NCI-H526 (cell line): ENCODE measurements at regions not wholly inside any gene's neighbourhood (a gene's known extent, or its start where the extent isn't known, plus 50 kb on each side); places are given as distances from the start of the nearest gene placed in this dataset.

Experiments
- DNase-seq, 2 experiments: peaks; one replicate each; lab custom pipeline; 2025; lab: John Stamatoyannopoulos, UW

DNA sequence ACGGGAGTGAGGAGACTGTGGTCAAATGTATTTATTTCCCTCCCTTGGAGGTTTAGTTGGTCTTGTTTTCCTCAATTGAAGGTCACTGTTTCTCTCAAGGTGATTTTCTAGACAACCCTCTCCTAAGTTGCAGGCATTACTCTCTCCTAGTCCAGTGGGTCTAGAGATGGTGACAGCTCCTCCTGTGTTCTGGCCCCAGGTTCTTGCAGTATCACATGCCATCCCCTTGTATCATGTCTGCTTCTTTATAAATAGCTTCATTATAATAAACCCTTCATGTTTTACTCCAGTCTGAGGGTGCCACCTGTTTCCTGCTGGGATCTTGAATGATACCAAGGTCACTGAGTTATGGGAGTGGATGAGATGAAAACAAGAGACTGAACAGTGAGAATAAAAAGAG lies 208.0 kb upstream of the KCNN2 start:
- no peak for DNase-seq

DNA sequence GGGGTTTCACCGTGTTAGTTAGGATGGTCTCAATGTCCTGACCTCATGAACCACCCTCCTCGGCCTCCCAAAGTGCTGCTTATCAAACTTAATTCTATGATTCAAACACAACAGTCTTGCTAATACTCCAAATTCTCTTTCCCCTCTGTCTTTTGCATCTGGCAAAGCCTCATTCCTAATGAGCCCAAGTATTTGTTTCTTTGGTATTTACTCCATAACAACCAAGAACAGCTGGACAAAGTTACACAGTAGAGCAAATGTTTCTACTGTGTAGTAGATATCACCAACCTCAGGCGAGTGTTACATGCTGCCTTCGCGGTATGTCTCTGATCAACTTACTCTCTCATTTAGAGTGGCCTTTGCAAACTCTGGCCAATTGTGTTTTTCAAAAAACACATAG lies 195.8 kb upstream of the KCNN2 start:
- no peak for DNase-seq

DNA sequence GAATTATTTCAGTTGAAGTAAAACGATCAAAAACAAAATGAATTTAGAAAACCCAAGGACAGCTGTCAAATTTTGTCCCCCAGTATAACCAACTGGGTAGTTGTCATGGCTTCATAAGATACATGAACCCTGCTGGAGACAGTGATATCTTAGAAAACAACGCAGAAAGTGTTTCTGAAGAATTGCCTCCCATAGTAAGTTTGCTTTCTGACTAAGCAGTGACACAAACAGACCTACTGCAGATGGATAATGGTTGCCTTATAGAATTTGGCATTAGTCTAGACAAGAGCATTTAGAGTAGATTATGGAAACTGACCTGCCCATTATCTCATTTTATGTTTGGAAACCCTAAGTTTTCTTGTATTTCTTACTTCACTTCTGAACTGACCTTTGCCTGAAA lies 187.7 kb upstream of the KCNN2 start:
- DNase-seq, result no peak

DNA sequence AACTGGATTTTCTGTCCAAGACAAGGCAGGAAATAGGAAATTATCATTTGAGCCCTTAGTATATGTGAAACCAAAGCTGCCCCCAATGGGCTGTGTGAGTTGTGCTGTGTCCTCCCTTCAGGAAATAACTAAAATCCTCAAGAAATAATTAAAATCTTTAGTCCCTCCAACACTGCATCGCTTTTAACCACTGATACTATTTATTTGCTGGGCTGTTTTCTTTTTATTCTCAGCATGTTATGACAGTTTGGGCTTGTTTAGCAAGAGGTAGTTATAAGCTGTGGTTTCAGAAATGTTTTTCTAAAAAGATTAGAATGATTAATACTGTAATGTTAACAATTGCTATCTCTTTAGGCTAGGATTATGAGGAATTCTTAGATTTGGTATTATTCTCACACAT lies 187.0 kb upstream of the KCNN2 start:
- no peak for DNase-seq

DNA sequence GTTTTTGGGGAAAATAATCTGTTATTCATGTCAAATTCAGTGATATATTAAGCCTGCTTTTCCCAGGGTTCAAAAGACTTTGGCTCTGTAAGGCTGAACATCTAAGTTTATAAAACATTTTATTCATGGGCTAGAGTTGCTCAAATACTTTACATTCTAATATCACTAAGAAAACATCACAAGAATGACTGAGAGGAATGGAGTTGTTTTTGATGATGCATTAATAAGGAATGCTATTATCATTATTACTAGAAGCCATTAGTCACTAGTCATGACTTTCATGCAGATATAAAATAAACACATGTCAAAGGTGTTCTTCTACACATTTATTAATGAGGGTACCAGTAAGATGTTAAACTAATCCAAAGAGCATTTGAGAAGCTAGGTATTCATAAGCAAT lies 185.5 kb upstream of the KCNN2 start:
- no peak for DNase-seq

DNA sequence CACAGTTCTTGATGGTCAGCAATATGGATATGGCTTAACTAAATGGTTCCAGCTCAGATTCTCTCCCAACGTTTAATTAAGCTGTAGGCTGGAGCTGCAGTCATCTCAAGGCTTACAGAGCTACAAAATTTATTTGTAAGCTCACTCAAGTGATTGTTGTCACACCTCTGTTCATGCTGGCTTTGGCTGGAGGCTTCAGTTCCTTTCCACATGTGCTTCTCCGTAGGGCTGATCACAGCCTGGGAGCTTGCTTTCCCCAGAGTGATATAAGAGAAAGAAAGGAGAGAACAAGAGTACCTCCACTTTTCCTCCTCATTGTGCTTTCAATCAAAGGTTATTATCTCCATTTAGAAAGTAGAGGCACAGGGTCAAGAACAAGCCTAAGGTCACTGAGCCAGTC lies 182.7 kb upstream of the KCNN2 start:
- no peak for DNase-seq

DNA sequence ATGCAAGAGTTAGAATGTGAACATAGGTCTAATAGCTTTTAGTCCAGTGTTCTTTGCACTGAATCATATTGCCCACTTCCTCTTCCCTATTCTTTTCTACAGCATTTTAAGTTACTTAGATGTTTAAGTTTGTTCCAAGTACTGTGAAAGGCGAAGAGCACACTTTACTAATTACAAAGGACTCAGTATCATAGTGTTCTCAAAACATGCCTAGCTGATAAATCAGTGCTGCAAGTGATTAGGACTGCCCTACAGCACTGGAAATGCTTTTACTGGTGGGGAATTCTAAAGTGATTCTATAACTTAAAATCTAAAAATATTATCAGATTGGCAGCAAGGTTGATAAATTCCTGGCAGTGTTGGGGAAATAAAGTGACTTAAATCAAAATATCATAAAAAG lies 177.9 kb upstream of the KCNN2 start:
- no peak for DNase-seq

DNA sequence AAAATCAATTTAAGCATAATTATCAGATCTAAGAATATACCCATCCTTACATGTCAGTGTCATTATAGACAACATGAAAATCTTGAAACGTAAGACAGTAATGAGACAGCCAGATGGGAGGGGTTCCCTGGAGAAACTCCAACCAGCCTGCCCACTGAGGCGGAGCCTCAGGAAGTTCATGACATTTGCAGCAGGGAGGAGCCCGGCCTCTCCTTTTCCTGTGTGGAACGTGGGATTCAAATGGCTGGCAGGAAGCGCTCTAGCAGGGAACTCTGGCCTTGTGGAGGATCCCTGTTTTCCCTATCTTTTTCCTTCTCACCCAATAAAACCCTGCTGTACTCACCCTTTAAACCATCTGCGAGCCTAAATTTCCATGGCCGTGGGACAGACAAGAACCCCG lies 176.6 kb upstream of the KCNN2 start:
- DNase-seq, result peak; percentile 15 to 26

DNA sequence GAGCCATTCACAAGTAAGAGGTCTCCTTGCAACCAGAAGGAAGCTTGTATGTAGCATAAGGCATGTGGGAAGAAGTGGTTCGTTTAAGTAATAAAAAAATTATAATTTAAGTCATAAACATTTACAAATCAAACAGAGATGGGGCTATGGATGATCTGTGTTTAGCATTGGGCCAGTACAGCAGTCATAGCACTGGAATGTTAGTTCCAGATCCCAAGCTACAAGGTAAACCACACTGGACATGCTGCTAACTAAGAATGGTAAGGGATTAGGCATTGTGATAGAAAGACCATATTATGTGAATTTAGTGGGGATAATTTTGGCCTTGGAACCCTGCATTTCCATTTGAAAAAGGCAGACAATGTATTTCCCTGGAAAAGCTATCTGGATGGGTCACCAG lies 170.4 kb upstream of the KCNN2 start:
- DNase-seq, result no peak

DNA sequence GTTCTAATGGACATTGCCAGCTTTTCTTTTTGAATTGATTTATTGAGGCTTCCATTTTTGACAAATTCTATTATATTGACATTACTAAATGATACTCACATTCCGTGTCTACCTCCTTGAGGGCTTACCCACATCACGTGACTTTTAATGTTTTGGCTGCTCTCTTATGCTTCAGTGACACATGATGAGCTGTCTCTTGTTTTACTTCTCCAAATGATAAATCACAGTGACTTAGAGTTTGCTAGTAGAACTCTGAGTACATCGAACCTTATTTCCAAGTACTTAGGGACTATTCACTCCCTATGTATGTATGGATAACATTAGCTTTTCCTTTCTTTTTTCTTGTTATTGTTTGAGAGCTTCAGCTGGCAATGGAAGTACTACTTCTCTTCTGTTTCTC lies 169.8 kb upstream of the KCNN2 start:
- no peak for DNase-seq

DNA sequence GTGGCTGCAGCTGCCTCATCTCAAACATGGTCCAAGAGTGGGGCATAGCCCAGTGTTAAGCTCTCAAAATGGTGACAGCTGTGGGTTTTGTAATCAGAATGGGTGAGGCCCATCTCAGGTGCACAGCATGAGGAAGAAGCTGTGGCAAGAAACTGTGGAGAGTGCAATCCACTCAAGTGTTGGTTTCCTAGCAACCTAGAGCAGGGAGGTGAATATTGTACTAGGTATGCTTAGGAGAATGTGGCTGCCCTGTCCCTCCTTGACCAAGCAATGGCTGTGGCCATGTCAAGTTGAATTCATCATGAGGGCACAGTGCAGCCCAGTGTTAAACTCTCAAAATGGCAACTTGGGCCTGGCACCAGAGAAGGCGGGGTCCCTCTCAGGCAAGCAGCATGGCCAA lies 160.5 kb upstream of the KCNN2 start:
- DNase-seq, result no peak

DNA sequence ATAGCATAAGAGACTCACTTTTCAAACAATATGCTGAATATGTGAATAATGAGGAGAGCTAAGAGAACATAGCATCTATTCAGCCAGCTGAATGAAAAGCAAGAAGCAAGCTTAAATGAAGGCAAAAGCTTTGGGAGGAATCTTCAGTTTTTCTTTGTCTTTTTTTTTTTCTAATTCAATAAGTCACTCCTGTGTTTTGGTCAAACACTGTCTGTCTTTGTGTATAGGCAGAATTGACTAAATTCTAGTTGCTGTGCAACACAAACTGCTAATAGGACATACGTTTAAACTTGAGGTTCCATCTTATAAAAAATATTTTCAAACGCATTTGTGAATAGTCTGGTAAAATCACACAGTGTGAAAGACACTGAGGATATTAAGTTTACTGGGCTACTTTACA lies 156.9 kb upstream of the KCNN2 start:
- no peak for DNase-seq

DNA sequence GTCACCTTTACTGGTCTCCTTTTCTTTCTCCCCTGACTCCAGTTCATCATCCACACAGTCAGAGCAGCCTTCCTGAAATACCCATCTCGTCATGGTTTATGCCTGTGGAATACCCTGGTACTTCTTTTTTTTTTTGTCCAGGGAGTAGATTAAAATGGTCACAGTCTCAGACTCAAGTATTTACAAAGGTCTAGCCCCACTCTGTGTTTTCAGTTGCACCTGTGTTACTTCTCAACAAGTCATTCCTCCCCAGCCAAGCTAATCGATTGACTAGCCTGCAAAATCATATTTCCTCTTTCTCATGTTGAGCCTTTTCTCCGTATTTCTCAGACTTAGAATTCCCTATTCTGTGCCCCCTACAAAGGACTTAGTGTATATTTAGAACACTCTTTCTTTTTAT lies 155.2 kb upstream of the KCNN2 start:
- DNase-seq, result no peak

DNA sequence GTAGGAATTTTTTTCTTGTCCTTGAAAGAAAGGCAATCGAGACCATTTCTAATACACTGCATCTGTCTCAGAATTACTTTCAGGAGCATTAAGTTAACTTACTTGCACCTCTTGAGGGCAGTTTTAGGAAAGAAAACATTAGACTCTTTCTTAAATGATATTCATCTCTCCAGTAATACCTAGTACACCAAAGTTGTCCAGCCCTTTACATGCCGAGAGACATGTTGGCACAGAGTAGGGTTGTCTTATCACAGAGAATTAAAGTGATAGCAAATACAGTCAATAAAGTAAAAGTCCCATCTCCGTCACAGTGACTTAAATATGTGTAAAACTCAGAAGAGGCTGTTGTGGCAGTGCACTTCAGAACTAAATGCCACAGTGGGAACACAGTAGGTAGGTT lies 154.3 kb upstream of the KCNN2 start:
- no peak for DNase-seq

DNA sequence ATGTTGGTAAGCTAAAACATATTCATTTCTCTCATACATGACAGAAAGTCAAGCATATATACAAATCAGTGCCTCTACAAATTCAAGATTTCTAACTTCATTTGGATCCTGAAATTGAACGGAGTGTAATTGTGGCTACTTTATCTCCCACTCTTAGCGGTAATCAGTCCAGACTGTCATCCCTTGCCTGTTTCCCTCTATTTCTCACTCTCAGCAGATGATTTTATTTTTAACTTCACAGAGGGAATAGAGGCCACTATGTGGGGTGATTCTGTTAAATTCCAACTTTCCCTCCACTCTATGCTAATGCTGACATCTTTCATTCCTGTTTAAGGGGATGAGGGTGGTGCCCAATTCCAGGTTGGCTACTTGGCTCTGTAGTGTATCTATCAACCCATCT lies 153.8 kb upstream of the KCNN2 start:
- DNase-seq, result no peak

DNA sequence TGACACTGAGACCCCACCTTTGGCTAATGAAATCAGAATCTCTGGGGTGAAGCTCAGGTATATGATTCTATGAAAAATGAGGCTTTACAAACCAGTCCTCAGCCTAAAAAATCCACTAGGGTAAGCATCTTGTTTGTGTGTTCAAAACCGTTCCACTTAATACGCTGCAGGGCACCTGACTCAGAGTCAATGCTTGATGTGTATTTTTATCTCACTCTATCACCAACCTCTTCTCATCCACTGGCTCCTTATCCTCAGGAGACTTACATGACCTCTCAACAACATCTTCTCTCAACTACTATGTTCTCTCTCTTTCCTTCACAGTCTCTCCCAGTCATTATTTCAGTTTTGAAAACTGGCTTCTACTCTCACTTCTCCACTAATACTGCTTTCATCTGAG lies 153.3 kb upstream of the KCNN2 start:
- DNase-seq, result no peak

DNA sequence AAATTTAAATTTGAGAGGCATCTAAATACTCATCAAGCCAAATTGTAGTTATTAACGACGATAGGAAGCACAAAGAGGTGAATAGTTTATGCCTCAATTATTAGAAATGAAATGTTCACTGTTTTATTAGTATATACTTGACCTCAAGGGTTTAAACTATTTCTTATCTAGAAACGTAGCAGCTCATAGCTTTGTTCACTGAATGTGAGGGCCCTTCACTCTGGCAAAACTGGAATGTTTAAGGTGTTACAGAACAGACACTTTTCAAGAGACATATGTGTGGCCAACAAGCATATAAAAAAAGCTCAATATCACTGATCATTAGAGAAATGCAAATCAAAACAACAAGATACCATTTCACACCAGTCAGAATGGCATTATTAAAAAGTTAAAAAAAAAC lies 151.2 kb upstream of the KCNN2 start:
- no peak for DNase-seq

DNA sequence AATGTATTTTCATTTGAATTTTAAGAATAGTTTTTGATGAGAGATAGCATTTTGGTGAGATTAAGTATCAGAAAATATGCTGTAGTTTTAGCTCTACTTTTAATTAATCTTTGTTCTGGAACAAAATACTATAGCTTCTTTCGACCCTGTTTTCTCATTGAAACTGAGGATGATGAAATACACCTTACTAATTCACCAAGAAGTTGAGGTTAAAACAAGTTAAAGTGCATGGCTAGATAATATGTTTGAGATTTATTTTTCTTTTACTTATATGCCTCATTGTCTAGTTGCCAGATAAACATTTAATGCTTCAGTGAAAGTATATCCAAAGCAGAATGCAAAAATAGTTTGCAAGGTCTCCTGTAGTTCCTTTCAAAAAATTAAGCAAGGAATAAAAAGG lies 140.1 kb upstream of the KCNN2 start:
- DNase-seq, result no peak

DNA sequence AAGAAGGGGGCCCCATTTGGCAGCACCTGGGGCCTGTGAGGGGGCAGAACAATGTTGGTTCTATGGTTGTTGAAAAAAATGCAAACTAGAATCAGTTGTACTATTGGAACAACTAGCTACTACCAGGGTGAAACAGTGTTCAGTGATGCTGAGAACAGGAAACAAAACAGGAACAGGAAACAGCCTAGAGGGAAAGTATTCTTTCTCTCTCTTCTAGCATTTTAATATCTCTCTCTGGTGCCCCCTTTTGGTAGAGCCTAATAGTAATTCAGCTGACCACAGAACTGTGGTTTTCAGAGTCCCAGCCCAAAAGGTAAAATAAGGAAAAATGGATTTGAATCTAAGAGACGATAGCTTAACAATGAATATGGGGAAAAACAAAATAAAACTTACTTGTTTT lies 138.0 kb upstream of the KCNN2 start:
- DNase-seq, result peak in 1 of 2 experiments; percentile 10

DNA sequence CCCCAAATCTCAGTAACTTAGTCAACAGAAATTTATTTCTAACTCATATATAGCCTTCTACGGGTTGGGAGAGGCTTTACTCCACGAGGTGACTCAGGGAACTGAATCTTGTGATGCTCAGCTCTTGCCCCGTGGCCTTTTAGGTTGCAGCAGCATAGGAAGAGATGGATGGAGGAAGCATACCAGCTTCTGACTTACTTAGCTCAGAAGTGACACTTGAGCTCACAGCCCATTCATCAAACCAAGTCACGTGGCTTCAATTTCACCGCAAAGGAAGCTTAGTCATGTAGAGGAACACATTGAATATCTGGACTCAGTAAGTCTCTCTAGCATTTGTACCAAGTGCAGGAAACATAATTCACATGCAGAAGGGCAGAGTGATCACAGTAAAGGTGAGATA lies 124.1 kb upstream of the KCNN2 start:
- DNase-seq, result no peak

DNA sequence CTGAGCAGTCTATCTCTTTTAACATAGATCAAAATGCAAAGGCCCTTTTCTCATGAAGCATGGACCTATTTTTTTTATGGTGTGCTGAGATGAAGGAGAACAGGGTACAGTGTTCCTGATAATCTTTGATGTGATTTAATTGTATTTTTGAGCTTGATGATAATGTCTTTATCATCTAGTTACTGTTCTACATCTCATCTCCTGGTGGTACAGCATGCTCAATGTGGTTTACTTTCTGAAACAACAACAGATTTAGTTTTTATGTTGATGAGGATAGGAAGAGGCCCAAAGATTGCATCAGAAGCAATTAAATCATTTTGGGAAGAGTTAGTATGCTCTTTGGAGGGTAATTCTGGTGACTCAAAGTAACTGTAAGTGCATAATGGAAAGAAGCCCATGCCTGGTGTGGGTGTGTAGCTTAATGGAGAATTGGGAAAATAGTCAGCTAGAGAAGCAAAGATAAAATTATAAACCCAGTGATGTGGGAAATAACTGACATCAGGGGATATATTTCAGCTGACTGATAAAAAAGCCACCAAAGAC lies 123.0 kb upstream of the KCNN2 start:
- no peak for DNase-seq

DNA sequence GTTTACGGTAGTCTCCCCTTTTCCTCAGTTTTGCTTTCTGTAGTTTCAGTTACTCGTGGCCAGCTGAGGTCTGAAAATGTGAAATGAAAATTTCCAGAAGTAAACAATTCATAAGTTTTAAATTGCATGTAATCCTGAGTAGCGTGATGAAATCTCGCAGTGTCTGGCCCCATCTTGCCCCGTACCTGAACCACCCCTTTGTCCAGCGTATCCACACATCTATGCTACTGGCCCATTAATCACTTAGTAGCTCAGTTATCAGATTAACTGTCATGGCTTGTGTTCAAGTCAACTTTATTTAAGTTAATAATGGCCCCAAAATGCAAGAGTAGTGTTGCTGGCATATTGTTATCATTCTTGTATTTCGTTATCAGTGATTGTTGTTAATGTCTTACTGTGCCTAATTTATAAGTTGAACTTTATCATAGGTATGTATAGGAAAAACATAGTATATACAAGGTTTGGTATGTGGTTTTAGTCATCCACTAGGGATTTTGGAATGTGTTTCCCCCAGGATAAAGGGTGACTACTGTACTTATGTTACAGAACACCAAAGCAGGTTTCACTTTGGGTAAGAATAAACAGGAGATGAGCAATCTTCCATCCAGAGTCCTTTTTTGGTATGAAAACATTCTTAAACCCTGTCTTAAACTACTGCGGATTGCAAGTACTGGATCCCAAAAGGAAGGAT lies 118.4 kb upstream of the KCNN2 start:
- no peak for DNase-seq

DNA sequence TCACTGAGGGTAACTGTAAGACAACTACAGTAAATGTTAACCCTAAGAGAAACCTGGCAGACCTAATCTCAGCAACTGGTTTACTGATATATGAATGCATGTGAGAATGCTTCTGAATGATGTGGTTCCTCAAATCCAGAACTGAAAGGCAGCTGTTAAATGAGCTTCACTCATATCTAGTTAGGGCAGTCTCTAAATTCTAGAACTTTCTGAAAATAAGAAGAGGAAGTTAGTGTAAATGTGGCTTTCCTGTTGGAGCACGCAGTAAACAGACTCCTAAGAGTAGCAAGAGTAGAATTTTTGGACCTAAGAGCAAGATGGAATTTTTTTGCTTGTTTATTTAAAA lies 117.9 kb upstream of the KCNN2 start:
- DNase-seq, result no peak

DNA sequence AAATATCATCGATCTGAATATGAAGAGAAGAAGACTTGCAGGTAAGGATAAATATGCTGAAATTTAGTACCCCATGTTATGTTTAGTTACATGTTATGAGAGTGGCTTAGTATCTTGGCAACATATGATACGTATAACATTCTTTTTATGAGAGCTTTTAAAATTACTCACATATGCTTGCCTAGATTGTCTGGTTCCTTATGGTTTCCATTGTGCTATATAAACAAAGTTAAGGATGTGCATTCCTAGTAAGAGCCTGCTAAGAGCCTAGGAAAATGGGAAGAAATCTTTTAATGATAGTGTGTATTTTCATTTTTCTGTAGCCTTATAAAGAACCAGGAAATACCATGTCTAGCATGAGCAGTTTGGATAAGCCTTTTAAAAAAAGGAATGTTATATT lies 112.0 kb upstream of the KCNN2 start:
- DNase-seq, result no peak

DNA sequence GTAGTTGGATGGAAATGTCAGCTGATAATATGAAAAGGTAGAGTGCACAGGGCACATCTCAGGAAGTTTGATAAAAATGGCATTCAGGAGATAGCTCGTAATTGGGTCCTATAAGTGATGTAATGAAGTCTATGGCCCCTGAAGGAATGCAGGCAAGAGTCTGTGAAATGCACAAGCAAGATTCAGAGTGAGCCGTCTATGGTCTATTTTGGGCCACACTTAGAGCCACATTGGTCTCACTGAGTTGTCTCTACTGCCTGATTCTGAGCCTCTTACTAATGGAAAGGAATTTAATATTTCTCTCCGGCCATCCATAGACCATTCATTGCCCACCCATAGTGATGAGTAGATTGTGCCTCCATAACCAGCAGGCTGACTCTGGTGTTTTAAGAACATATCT lies 111.3 kb upstream of the KCNN2 start:
- DNase-seq, result no peak
